ENCODE measurements at regions not wholly inside any gene's neighbourhood (a gene's known extent, or its start where the extent isn't known, plus 50 kb on each side); places are given as distances from the start of the nearest gene placed in this dataset.
"Not testable (repeated sequence)": the region's sequence is repeated elsewhere in the genome, so short reads cannot be mapped to it uniquely, and the experiment has no call there.

GRCh38 chr21:14630556-14631069, 84.5 kb upstream of the SAMSN1 start:
- DNase-seq (no peak), FAIRE-seq (no peak)
- H3K4me1 ChIP-seq (ENCODE audit: control insufficient read depth in 2 of 3, insufficient read depth in 2 of 3, low read depth in 1 of 3, low read length in 3 of 3), result no peaks in the 10 kb centered on the region
- no peaks in the 10 kb centered on the region for H3K9me3 ChIP-seq (ENCODE audit: control insufficient read depth in 2 of 3, insufficient read depth in 1 of 3, low read length in 3 of 3)
- intact Hi-C loops (cut with DNase I), result no loop called here
- no peak overlapping the region for H3K4me3 ChIP-seq (ENCODE audit: low read length in 3 of 3)
- H3K9ac ChIP-seq (ENCODE audit: low read length in 3 of 3), result no peak overlapping the region
- H3K36me3 ChIP-seq (ENCODE audit: control insufficient read depth in 2 of 3, insufficient read depth in 3 of 3, low read length in 3 of 3), result no peaks in the 10 kb centered on the region
- TF ChIP-seq CTCF (IDR thresholded peaks at IDR 0.05; ENCODE audit: borderline replicate concordance, extremely low read depth, insufficient read depth), result no peak
- no peaks in the 10 kb centered on the region for H3K27me3 ChIP-seq (ENCODE audit: control insufficient read depth, insufficient read depth, low read length)
- no peak overlapping the region for H3K27ac ChIP-seq (ENCODE audit: low read depth in 2 of 2, low read length in 2 of 2)

- FAIRE-seq (no peak), DNase-seq (no peak)
- no peaks in the 10 kb centered on the region for H3K27me3 ChIP-seq (ENCODE audit: control insufficient read depth, insufficient read depth, low read length)
- intact Hi-C loops (cut with DNase I), result no loop called here
- H3K36me3 ChIP-seq (ENCODE audit: control insufficient read depth in 2 of 3, insufficient read depth in 3 of 3, low read length in 3 of 3), result no peaks in the 10 kb centered on the region
- TF ChIP-seq CTCF (IDR thresholded peaks at IDR 0.05; ENCODE audit: borderline replicate concordance, extremely low read depth, insufficient read depth), result no peak
- no peak overlapping the region for H3K4me3 ChIP-seq (ENCODE audit: low read length in 3 of 3)
- no peaks in the 10 kb centered on the region for H3K9me3 ChIP-seq (ENCODE audit: control insufficient read depth in 2 of 3, insufficient read depth in 1 of 3, low read length in 3 of 3)
- no peak overlapping the region for H3K27ac ChIP-seq (ENCODE audit: low read depth in 2 of 2, low read length in 2 of 2)
- H3K4me1 ChIP-seq (ENCODE audit: control insufficient read depth in 2 of 3, insufficient read depth in 2 of 3, low read depth in 1 of 3, low read length in 3 of 3), result no peaks in the 10 kb centered on the region
- H3K9ac ChIP-seq (ENCODE audit: low read length in 3 of 3), result no peak overlapping the region
These were observed 83.3 kb upstream of the SAMSN1 start for GRCh38 chr21:14629461-14629860.

GRCh38 chr21:14623079-14623478, 77.0 kb upstream of the SAMSN1 start:
- H3K27ac ChIP-seq (ENCODE audit: low read depth in 2 of 2, low read length in 2 of 2); H3K27me3 ChIP-seq (ENCODE audit: control insufficient read depth, insufficient read depth, low read length); H3K9me3 ChIP-seq (ENCODE audit: control insufficient read depth in 2 of 3, insufficient read depth in 1 of 3, low read length in 3 of 3); intact Hi-C loops (cut with DNase I); DNase-seq; FAIRE-seq; H3K9ac ChIP-seq (ENCODE audit: low read length in 3 of 3); H3K4me3 ChIP-seq (ENCODE audit: low read length in 3 of 3); H3K4me1 ChIP-seq (ENCODE audit: control insufficient read depth in 2 of 3, insufficient read depth in 2 of 3, low read depth in 1 of 3, low read length in 3 of 3); H3K36me3 ChIP-seq (ENCODE audit: control insufficient read depth in 2 of 3, insufficient read depth in 3 of 3, low read length in 3 of 3): not testable (repeated sequence)

- Histone ChIP-seq H3K27ac (ENCODE audit: low read depth in 2 of 2, low read length in 2 of 2) (no peak overlapping the region), H3K4me3 (ENCODE audit: low read length in 3 of 3) (no peak overlapping the region), H3K36me3 (ENCODE audit: control insufficient read depth in 2 of 3, insufficient read depth in 3 of 3, low read length in 3 of 3) (no peaks in the 10 kb centered on the region), H3K27me3 (ENCODE audit: control insufficient read depth, insufficient read depth, low read length) (no peaks in the 10 kb centered on the region), H3K4me1 (ENCODE audit: control insufficient read depth in 2 of 3, insufficient read depth in 2 of 3, low read depth in 1 of 3, low read length in 3 of 3) (no peaks in the 10 kb centered on the region), H3K9ac (ENCODE audit: low read length in 3 of 3) (no peak overlapping the region), H3K9me3 (ENCODE audit: control insufficient read depth in 2 of 3, insufficient read depth in 1 of 3, low read length in 3 of 3) (peaks cover 0 to 3% (median 0%) of the 10 kb centered on the region in 3 donors)
- TF ChIP-seq CTCF (IDR thresholded peaks at IDR 0.05; ENCODE audit: borderline replicate concordance, extremely low read depth, insufficient read depth), result no peak
- FAIRE-seq (no peak), DNase-seq (no peak)
- intact Hi-C loops (cut with DNase I), result no loop called here
These were observed 74.0 kb upstream of the SAMSN1 start for GRCh38 chr21:14620152-14620551.

Measured in kidney (tissue), 13 donors.